Stimulated activated CD8-positive, alpha-beta memory T cell treated with anti-CD3 and anti-CD28 coated beads, Interleukin-4, amount 100 ng/mL, for 24 hours (primary cell): ENCODE measurements at regions not wholly inside any gene's neighbourhood (a gene's known extent, or its start where the extent isn't known, plus 50 kb on each side); places are given as distances from the start of the nearest gene placed in this dataset.
"Not testable (repeated sequence)": the region's sequence is repeated elsewhere in the genome, so short reads cannot be mapped to it uniquely, and the experiment has no call there.

Experiments used
- DNase-seq: peaks from one replicate; pipeline ENCODE4 v3.0.0-alpha.2; 2020; ENCODE audit warnings: low read depth

DNA sequence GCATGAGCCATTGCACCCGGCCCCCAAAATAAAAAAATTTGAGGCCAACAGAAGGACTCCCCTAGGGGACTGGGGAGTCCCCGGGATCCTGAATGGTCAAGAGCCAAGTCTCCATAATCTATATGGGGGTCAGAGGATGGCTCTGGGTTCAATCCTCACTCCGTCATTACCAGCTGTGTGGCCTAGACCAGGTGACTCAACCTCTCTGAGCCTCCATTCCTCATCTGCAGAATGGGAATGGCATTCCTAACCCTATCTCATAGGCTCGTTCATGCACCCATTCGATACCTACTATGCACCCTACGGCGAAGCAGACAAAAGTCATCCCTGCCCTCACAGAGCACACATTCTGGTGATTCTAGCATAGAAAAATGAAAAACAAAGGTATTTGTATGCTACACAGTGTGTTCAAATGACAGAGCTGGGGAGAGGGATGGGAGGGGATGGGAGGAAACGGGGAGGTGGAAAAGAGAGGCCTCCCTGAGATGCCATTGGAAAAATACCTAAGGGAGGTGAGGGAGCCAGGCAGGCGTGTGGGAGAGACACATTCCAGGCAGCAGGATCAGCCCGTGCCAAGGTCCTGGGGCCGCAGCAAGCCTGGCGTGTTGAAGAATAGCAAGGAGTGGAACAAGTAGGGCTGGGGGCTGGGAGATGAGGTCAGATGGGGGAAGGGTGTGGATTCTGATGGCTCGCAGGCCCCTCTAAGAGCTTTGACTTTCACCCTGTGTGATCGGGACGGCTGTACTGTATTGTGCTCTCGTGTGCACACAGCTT, 71.2 kb downstream of the RMI2 start:
- no peak for DNase-seq

DNA sequence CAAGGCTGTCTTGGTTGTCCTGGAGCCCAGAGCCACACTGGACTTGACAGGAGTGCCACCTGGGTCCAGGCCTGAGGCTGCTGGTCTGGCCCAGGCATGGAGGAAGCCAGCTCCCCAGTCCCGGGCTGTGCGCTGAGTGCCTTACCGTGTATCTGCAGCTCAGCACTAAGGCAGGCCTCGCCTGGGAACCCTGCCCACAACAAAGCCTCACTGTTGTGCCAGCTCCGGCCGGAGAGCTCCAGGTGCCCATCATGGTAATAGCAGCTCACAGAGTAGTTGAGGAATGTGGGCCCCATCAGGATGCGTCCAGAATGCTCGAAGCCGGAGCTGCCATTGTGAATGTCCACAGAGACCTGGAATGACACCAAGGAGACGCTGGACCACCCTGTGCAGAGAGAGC, 72.2 kb downstream of the RMI2 start:
- no peak for DNase-seq

DNA sequence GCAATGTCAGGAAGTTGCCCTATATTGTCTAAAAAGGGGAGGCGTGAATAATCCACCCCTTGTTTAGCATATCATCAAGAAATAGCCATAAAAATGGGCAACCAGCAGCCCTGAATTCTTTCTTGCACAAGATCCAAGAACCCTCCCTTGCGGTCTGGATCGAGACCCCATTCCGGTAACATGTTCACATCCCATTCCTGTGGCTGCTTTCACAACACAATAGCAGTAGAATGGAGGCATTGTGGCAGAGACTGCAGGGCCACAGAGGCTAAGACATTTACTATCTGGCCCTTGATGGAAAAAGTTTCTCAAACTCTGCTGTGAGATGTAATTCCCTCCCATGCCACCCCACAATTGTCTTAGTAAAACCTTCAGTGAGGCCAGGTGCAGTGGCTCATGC, 73.2 kb downstream of the RMI2 start:
- no peak for DNase-seq

GRCh38 chr16:11420067-11420466, 74.8 kb downstream of the RMI2 start:
- not testable (repeated sequence) for DNase-seq

GRCh38 chr16:11420895-11421294, 75.6 kb downstream of the RMI2 start:
- DNase-seq: no peak

DNA sequence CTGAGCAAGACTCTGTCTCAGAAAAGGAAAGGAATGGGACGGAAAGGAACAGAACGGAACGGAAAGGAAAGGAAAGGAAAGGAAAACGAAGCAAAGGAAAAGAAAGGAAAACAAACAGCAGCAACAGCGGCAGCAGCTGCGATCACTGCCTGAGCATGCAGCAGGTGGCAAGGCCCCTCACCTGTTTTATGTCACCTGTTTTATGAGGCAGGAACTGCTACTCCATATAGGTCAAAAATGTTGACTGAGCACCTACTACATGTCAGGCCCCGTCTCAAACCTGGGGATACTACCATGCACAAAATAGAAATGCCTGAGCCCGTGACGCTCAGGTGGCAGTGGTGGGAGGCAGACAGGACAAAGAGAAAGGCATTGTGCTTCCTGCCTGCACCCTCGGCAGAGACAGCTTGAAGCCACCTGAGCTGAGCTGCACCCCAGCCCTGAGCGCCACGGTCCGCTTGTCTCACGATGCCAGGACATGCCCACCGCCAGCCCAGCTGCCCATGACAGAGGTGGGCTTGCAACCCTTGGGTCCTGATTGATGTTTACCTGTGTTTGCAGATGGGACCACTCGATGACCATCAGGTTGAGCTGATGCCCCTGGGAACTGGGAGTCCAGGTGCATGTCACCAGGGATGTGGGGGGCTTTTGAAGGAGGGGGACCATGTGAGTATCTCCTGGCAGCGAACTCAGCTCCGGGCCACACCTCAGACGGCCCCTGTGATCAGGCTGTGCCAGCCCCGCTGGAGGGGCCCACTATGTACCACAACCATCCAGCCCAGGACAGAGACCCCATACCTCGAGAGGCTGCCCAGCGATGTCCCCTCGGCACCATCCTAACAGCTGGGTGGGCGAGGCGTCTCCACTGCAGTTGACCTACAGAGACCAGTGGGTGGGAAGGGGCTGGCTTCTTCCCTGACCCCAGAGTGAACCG, 77.4 kb downstream of the RMI2 start:
- DNase-seq: no peak

- DNase-seq: no peak
Observed at GRCh38 chr16:11423315-11424117, 78.3 kb downstream of the RMI2 start.

- DNase-seq: no peak
Observed at GRCh38 chr16:11424118-11424460, 78.8 kb downstream of the RMI2 start.

GRCh38 chr16:11425140-11425539, 79.9 kb downstream of the RMI2 start:
- no peak for DNase-seq

GRCh38 chr16:11428623-11428953, 83.3 kb downstream of the RMI2 start:
- DNase-seq: no peak

GRCh38 chr16:11429123-11429522, 83.9 kb downstream of the RMI2 start:
- no peak for DNase-seq

DNA sequence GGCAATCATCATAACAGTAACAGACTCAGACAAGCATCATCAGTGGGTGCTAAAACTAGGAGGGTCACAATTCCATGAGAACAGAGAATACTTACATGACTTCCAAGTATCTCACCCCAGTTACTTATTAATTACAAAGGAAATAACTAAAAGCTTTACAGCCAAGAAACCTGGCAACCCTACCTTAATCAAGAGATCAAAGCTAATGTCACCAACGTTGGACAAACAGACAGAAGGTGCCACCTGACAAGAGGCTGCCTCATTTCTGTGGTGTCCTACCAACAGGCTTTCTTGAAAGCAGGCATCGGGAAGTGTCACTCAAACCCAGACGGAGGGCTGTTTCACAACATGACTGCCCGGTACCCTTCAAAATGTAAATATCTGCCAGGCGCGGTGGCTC, 84.6 kb downstream of the RMI2 start:
- DNase-seq: no peak

GRCh38 chr16:11430601-11431317, 85.5 kb downstream of the RMI2 start:
- DNase-seq: no peak

DNA sequence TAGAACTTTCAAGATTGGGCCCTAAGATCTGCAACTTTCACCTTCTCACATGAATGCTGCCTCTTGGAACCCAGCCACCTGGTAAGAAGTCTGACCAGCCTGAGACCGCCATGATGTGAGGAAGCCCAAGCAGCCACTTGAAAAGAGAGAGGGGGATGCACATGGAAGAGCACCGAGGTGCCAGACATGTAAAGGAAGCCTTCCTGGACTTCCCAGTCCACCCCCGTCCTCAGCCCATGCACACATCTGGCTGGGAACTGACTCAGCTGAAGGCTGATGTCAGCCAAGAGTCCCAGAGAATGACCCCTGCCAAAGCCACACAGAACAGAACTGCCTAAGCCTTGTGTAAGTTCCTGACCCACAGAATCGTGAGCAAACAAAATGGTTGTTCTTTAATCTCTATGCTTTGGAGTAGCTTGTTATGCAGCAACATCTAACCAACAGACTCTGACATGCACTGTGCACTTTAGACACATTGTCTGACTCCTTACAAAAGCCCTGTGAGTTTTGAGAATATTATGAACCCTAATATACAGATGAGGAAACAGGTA, 86.7 kb downstream of the RMI2 start:
- DNase-seq: no peak

DNA sequence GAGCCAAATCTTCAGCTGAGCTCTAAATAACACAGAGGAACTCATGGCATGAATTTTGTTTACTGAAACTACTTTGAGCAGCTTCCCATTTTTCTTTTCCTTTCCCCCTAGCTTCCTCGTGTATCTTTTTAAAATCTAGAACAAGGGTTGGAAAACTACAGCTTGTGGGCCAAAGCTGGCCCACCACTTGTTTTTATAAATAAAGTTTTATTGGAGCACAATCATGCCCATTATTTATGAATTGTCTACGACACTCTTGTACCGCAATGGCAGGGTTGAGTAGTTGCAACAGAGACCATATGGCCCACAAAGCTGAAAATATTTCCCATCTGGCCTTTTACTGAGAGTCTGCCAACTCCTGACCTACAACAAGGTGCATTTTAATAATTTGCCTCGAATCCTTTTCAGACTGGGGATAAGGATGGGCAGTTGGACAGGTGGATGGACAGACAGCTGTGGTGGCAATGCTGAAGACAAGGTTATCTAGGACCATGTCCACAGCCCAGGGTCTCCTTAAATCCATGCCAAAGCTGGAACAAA, 87.7 kb downstream of the RMI2 start:
- no peak for DNase-seq

DNA sequence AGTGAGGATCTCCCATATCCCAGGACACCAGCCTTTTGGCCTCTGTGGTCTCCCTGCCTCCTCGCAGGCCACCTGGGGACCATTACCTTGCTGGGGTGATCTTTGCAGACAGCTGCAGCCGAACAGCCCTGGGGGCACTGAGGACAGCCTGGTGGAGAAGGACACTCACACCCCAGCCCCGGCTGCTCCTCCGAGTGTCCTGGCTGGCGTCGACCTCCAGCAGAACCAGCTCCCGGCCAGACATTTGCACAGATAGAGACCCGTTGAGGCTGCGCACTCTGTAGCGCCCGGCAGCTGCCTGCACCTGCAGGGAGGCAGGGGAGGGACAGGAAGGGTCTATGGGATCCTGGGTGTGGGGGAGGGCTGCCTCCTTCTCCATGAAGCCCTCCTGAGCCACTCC, 90.3 kb downstream of the RMI2 start:
- no peak for DNase-seq

DNA sequence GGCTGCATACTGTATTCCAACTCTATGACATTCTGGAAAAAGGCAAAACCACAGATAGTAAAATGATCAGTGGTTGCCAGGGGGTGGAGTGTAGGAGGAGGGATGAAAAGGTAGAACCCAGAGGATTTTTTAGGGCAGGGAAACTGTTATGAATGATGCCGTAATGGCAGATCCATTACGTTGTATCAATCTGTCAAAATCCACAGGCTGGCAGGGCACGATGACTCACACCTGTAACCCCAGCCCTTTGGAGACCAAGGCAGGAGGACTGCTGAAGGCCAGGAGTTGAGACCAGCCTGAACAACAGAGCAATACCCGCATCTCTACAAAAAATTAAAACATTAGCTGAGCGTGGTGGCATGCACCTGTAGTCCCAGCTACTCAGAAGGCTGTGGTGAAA, 91.8 kb downstream of the RMI2 start:
- no peak for DNase-seq

- DNase-seq: no peak
Observed at GRCh38 chr16:11439790-11440656, 94.8 kb downstream of the RMI2 start.

GRCh38 chr16:11440657-11441012, 95.4 kb downstream of the RMI2 start:
- no peak for DNase-seq

DNA sequence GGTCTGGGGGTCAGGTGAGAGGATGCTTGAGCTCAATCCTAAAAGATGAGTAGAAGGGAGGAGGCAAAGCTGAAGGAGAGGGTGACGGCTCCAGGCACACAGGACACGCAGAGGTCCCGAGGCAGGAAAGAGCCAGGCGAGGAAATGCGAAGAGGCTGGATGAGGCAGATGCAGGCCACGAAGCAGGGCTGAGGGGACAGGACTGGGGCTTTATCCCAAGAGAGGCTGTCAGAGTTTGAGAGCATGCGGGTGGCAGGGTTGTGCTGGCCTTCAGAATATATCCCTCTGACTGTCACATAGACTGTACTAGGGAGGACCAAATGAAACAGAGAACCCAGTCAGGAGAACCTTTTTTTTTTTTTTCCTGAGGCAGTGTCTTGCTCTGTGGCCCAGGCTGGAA, 100.2 kb downstream of the RMI2 start:
- DNase-seq: no peak
